KOPT-K1 (cell line): ENCODE measurements at regions not wholly inside any gene's neighbourhood (a gene's known extent, or its start where the extent isn't known, plus 50 kb on each side); places are given as distances from the start of the nearest gene placed in this dataset.

ENCODE experiments used
- H3K27ac ChIP-seq: fragments of 200-600 bp; sonication (generic); 2 replicates; pipeline ENCODE4 v1.5.1; 2016; ENCODE audit warnings: antibody characterized with exemption, mild to moderate bottlenecking, low read depth, low read length; ENCODE audit not compliant: poor library complexity, severe bottlenecking
- H3K36me3 ChIP-seq: fragments of 200-600 bp; sonication (generic); 2 replicates; pipeline ENCODE4 v1.5.1; 2017; ENCODE audit warnings: antibody characterized with exemption, mild to moderate bottlenecking, low read length, moderate library complexity; ENCODE audit not compliant: insufficient read depth
- H3K9me3 ChIP-seq: fragments of 200-600 bp; sonication (generic); 2 replicates; pipeline ENCODE4 v1.5.1; 2017; ENCODE audit warnings: antibody characterized with exemption, low read length, mild to moderate bottlenecking; ENCODE audit not compliant: insufficient read depth, poor library complexity, severe bottlenecking

DNA sequence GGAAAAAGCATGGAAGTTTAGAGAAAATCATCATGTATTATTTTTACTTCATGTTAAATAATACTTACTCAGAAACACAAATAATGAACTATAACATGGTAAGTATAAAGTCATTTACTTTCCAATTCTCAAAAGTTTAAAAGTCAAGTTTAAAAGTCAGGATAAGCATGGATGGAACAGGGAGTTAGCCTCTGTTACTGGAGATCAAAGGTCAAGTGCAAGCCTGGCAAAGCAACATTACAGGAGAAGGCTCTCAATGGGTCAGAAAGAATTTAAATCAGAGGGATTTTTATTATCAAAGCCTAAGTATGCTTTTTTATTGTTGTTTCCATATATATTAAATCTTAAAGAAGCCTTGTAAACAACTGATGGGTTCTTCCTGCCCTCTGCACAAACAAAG, 505.4 kb downstream of the KCNA4 start:
- Histone ChIP-seq H3K9me3 (no peaks in the 10 kb centered on the region), H3K36me3 (no peaks in the 10 kb centered on the region), H3K27ac (no peak overlapping the region)

DNA sequence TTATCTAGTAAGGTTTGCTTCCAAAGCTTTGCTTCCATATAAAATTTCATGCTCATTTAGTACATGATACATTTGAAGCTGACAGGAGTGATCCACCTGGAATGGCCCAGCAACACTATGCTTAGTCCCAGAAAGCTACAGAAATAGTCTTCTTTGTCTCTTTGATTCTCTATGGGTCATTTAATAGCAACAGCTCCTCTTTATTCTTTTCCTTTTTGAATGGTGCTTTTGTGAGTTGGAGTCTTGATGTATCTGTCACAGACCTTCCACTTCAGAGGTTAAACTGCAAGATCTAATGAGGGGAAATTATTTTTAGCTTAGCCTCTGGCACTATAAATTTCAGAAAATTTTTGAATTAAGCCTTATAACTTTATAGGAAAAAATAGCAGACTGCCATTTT, 509.5 kb downstream of the KCNA4 start:
- H3K27ac ChIP-seq: no peak overlapping the region
- H3K36me3 ChIP-seq: no peaks in the 10 kb centered on the region
- H3K9me3 ChIP-seq: no peaks in the 10 kb centered on the region

DNA sequence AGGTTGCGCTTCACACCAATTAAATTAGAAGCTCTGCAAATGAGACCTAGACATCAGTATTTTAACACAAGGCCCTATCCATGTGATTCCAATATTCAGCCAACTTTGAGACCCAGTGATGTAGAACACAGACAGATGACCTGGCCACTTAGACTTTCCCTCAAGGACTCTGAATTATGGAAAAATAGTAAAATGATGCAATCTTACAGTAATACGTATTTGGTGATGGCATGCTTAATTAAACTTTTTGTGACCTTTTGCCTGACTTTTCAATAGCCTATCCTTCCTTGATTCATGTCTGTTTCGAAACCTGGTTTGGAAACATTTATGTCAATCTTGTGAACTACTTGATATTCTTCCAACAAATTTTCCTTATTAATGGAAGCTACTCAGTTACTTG, 521.2 kb downstream of the KCNA4 start:
- Histone ChIP-seq H3K27ac (no peak overlapping the region), H3K36me3 (no peaks in the 10 kb centered on the region), H3K9me3 (no peaks in the 10 kb centered on the region)

DNA sequence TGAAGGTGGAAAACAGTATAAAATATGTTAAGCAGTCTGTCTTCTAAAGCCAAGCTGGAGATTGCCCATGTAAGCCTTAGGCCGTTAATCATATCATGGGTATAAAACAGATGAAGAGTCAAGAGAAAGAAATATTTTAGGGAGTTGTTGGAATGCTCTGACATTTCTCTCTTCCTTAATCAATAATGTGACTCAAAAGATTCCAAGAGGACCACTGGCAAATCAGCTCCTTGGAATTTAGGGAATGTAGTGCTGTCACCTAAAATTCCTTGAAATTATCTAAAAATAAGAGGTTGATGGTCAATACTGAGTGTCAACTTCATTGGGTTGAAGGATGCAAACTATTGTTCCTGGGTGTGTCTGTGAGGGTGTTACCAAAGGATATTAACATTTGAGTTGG, 525.9 kb downstream of the KCNA4 start:
- no peak overlapping the region for H3K27ac ChIP-seq
- no peaks in the 10 kb centered on the region for H3K9me3 ChIP-seq
- no peaks in the 10 kb centered on the region for H3K36me3 ChIP-seq

DNA sequence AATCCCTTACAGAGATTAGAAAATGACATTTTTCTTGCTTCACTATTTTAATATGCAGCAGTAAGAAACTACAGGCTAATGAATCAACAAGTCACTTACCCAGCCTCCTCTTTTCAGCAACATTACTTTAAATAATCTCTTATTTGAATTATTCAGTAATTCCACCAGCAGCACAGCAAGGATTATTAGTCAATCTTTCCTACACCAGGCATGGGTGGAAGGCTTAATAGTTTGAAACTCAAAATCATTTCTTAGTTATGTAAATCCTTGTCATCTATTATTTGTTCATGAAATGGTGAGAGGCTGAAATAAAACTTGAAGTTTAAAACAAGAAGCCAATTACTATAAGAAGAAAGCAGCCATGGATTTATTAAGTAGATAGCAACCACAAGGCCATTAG, 530.5 kb downstream of the KCNA4 start:
- no peaks in the 10 kb centered on the region for H3K36me3 ChIP-seq
- no peak overlapping the region for H3K27ac ChIP-seq
- no peaks in the 10 kb centered on the region for H3K9me3 ChIP-seq

DNA sequence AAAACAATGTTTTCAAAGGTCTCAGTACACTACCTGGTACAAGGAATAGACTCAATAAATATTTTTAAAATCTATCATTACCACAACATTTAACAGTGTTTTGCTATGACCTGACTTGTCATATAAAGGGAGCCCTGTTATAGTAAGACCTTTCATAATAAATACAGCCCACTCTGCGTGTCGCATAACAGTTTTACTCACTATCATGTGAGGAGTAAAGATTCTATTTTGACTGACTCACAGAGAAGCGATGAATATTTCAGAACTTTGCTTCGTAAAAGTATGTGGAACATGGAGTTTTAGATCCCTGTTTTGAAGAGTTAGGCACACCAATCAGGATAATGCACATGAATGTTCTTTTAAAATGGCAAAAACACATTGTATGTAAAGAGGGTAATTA, 531.2 kb downstream of the KCNA4 start:
- Histone ChIP-seq H3K27ac (no peak overlapping the region), H3K36me3 (no peaks in the 10 kb centered on the region), H3K9me3 (no peaks in the 10 kb centered on the region)

DNA sequence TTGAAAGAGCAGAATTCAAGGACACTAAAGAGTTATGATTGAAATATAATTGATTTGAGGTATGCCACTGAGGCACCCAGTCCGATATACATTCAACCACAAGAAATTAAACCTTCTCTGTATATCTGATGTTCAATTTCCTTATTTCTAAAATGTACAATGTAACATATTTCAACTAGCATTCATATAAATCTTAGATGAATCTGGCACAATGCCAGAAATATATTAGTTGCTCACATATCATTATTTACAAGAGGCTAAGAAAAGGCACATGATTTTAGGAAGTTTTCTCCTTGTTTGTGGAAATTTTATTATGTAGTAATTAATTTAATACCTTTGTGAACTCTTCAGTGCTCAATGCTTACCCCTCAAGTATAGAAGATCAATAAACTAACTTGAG, 532.3 kb downstream of the KCNA4 start:
- Histone ChIP-seq H3K9me3 (no peaks in the 10 kb centered on the region), H3K36me3 (no peaks in the 10 kb centered on the region)

DNA sequence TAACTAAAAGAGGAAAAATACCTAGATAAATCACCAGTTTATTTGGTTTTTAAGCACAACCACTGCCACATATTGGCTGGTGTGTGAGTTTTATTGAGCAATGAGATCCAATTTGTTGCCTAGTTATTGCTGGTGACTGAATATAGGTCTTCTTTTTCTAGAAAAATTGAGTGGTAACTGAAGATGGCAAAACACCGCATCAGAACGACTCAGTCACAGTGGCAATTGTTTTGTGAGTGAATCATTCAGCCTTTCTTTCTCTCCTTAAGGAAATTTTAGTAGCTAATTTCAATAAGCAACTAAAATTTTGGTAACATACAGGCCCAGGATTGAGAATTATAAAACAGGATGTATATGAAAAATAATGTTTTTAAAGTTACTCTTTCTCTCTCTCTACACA, 533.0 kb downstream of the KCNA4 start:
- H3K9me3 ChIP-seq: no peaks in the 10 kb centered on the region
- H3K36me3 ChIP-seq: no peaks in the 10 kb centered on the region
- H3K27ac ChIP-seq: no peak overlapping the region

More for the DNA sequence above, 532.3 kb downstream of the KCNA4 start:
- no peak overlapping the region for H3K27ac ChIP-seq

DNA sequence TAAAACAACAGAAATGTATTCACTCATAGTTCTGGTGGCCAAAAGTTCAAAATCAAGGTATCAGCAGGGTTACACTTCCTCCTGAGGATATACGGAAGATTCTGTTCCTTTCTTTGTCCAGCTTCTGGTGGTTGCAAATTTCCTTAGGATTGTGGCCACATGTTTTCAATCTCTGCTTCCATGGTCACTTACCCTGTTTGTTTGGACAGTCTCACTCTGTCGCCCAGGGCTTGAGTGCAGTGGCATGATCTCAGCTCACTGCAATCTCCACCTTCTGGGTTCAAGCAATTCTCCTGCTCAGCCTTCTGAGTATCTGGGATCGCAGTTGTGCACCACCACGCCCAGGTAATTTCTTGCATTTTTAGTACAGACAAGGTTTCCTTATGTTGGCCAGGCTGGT, 534.3 kb downstream of the KCNA4 start:
- H3K9me3 ChIP-seq: no peaks in the 10 kb centered on the region
- H3K27ac ChIP-seq: no peak overlapping the region
- H3K36me3 ChIP-seq: no peaks in the 10 kb centered on the region

DNA sequence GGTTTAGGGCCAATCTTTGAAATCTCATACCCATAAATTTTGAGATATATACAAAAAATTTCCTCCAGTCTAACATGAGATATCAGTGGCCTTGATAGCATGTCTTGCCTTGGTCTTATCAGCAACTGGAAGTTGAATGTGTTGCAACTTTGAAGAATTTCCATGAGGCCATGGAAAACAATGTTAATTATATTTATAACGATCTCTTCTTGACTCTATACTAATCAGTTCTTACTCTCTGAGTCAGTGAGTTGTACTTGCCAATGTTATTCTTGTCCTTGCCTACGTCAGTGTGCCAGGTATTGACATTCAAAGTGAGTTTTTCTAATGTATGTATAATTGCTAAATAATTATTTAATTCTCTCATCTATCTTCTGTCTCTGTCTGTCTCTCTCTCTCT, 535.1 kb downstream of the KCNA4 start:
- H3K27ac ChIP-seq: no peak overlapping the region
- H3K36me3 ChIP-seq: no peaks in the 10 kb centered on the region
- no peaks in the 10 kb centered on the region for H3K9me3 ChIP-seq

DNA sequence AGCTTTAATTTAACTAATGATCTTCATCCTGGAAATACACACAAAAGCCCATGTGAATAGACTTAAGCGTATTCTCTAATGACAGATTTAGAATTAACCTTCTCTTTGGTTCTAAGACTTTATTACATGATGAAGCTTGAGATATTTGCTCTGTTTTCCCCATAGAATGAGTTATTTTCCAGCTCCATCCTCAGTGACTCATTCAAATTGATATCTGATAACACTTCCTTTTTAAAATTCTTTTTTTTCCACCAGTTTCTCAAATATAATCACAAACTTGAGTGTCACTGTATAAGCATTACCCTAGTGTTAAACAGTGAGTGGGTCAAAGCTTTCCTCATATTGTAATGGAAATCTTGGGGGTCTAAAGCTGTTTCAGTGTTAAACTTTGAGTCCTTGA, 535.8 kb downstream of the KCNA4 start:
- H3K9me3 ChIP-seq: no peaks in the 10 kb centered on the region
- no peak overlapping the region for H3K27ac ChIP-seq
- H3K36me3 ChIP-seq: no peaks in the 10 kb centered on the region

DNA sequence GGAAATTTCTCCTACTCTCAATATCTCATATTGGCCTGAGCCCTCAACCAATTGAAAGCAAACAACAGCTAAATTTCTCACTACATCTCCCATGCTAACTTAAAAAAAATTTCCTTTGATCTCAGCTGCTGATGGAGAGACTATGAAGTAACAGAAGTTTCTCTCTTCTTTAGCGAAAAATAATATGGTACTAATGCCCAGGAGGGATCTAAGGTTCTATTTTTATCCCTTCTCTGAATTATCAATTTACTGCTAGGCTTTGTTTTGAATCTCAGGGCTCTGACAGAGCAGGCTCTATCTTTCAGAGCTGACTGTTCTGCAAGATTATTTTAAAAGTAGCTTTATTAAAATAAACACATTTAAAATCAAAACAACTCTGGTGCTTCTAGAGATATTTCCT, 558.6 kb downstream of the KCNA4 start:
- H3K36me3 ChIP-seq: no peaks in the 10 kb centered on the region

DNA sequence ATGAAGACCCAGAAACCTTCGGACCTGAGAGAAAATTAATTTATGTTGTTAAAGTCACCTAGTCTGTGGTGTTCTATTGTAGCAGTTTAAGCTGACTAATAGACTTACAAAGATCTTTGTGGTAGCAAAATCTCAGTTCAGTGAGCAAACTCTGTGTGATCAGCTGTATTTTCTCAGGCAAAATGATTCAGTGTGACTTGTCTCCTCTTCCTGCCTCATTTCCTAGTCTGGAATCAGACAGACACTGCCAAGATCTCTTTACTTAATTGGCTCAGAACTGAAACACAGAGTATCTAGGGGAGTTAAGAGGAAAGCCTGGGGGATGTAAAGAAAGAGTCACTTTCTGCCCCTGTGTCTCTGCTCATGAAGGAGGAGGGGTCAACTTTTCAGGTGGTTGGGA, 564.7 kb downstream of the KCNA4 start:
- Histone ChIP-seq H3K27ac (no peak overlapping the region), H3K9me3 (no peaks in the 10 kb centered on the region), H3K36me3 (no peaks in the 10 kb centered on the region)

More for the DNA sequence above, 558.6 kb downstream of the KCNA4 start:
- no peak overlapping the region for H3K27ac ChIP-seq
- no peaks in the 10 kb centered on the region for H3K9me3 ChIP-seq

DNA sequence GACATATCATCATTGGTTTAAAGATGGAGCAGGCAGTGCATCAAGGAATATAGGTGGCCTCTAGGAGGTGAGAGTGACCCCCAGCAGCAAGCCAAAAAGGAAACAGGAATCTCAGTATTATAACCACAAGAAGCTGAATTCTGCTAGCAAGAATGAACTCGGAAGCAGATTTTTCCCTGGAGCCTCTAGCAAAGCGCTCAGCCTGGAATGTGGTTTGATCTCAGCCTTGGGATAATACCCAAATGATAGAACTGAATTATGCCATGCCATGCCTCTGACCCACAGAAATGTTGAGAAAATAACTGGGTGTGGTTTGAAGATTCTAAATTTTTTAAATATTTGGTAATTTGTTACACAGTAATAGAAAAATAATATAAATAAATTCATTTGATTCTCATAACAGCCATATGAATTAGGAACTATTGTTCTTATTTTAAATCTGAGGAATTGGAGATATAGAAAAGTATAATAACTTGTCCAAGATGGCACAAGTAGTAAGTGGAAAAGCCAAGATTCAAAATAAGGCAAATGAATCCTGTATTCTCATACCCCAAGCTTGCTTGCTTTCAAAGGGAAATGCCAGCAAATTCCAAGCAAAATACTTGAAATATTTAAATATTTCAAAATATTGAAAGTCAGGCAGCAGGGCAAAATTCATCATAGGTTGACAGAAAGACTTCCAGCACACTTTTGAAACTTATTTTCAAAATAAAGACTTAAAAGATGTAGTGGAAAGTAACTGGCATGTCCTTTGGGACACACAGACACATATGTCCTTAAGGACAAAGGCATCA, 567.4 kb downstream of the KCNA4 start:
- no peaks in the 10 kb centered on the region for H3K9me3 ChIP-seq
- no peaks in the 10 kb centered on the region for H3K36me3 ChIP-seq
- H3K27ac ChIP-seq: no peak overlapping the region

DNA sequence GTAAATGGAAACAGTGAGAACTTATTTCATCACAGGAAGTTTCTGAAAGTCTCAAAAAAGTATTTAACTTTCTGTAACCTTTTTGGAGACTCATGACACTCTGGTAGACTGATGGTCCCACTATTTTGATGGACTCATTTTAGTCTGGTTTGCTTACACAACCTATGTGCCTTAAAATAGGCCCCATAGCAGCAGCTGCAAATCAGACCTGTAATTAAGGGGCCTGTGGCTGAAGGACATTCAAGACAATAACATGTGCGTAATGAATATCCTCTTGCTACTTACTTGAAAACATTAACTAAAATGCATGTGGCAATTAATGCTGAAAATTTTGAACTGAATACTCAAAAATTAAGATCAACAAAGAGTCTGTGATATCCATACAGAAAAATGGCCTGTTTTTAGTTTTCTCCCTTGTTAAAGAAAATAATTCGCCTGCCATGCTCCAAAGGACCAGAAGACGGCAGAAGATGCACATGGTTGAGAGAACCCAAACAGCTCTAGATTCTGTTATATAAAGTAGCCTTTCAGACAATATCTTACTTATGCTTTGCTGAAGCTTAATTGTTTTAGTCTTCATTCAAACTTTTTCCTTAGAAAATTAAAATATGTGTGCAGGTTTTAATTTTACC, 568.5 kb downstream of the KCNA4 start:
- Histone ChIP-seq H3K36me3 (no peaks in the 10 kb centered on the region), H3K27ac (no peak overlapping the region), H3K9me3 (no peaks in the 10 kb centered on the region)

DNA sequence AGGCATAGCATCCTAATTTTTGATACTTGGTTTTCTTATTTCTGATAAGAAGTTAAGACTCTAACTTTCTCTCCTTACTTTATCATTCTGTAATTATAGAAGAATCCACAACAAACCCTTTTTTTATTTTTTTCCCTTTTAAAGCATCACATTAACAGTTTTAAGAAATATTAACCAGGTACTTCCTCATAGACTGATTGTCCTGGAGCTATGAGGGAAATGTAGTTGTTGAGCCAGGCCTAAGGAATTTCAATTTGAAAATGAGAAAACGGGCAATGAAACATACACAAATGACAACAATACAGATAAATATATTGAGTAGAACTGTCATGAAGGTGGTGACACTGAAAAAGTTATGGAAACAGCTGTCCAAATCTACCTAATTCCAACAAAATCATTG, 569.0 kb downstream of the KCNA4 start:
- H3K36me3 ChIP-seq: no peaks in the 10 kb centered on the region
- H3K27ac ChIP-seq: no peak overlapping the region
- no peaks in the 10 kb centered on the region for H3K9me3 ChIP-seq
